Gastroesophageal sphincter (tissue), 4 donors: ENCODE measurements at regions not wholly inside any gene's neighbourhood (a gene's known extent, or its start where the extent isn't known, plus 50 kb on each side); places are given as distances from the start of the nearest gene placed in this dataset.

Experiments
- ATAC-seq: fragments of 150-250 bp; one replicate; pipeline ENCODE4 v1.9.1; 2016; ENCODE audit warnings: mild to moderate bottlenecking, moderate library complexity
- H3K27ac ChIP-seq, 4 donors: fragments of 200-600 bp; sonication (generic) in 3 of 4; 1 replicate in 3 of 4; 2 replicates in 1 of 4; pipeline ENCODE4 v1.5.1; 2016 to 2019
- H3K27me3 ChIP-seq: fragments of 200-600 bp; sonication (generic); one replicate; pipeline ENCODE4 v1.5.1; 2019
- H3K36me3 ChIP-seq, 2 donors: fragments of 200-600 bp; sonication (generic); one replicate each; pipeline ENCODE4 v1.5.1; 2019; ENCODE audit warnings: control low read depth in 1 of 2
- H3K4me1 ChIP-seq, 3 donors: fragments of 200-600 bp; sonication (generic); 1 replicate in 2 of 3; 2 replicates in 1 of 3; pipeline ENCODE4 v1.5.1; 2016 to 2019; ENCODE audit warnings: control low read depth in 2 of 3
- H3K4me3 ChIP-seq, 2 donors: fragments of 200-600 bp; sonication (generic); one replicate each; pipeline ENCODE4 v1.5.1; 2019; ENCODE audit warnings: mild to moderate bottlenecking in 1 of 2, moderate library complexity in 1 of 2
- H3K9me3 ChIP-seq, 3 donors: fragments of 200-600 bp; sonication (generic); one replicate each; pipeline ENCODE4 v1.5.1; 2017 to 2019; ENCODE audit warnings: control low read depth in 2 of 3
- CTCF ChIP-seq, 4 experiments: fragments of 200-600 bp in 2 of 4; fragments of 450-650 bp in 2 of 4; sonication (generic) in 1 of 4; IDR thresholded peaks; one replicate each; pipeline ENCODE4 v1.5.1; 2017 to 2019; ENCODE audit warnings: antibody characterized with exemption in 4 of 4, mild to moderate bottlenecking in 2 of 4, moderate library complexity in 2 of 4
- EP300 ChIP-seq: sonication (generic); formaldehyde crosslinking; IDR thresholded peaks from one replicate; pipeline ENCODE4 v1.6.1; 2017; ENCODE audit warnings: antibody characterized with exemption, mild to moderate bottlenecking
- POLR2A ChIP-seq, 2 donors: fragments of 450-650 bp; IDR thresholded peaks; one replicate each; pipeline ENCODE4 v1.6.1; 2017; ENCODE audit warnings: antibody characterized with exemption in 2 of 2, mild to moderate bottlenecking in 2 of 2, moderate library complexity in 1 of 2
- POLR2AphosphoS5 ChIP-seq: sonication (generic); formaldehyde crosslinking; IDR thresholded peaks from one replicate; pipeline ENCODE4 v1.6.1; 2017; ENCODE audit warnings: antibody characterized with exemption
- WGBS, 2 donors: methylation state at CpG; one replicate each; pipeline ENCODE4 v1.1.5; 2018; ENCODE audit warnings: low coverage in 1 of 2; 5-methylcytosine and 5-hydroxymethylcytosine counted together

GRCh38 chr9:7403028-7403389, 396.6 kb downstream of the DMAC1 start:
- no peaks in the 10 kb centered on the region for H3K27me3 ChIP-seq
- no peaks in the 10 kb centered on the region for H3K9me3 ChIP-seq
- no peaks in the 10 kb centered on the region for H3K36me3 ChIP-seq
- no peak overlapping the region for H3K4me3 ChIP-seq
- no peaks in the 10 kb centered on the region for H3K4me1 ChIP-seq
- H3K27ac ChIP-seq: no peak overlapping the region
- ATAC-seq: no peak
- TF ChIP-seq POLR2AphosphoS5 (no peak), POLR2A (IDR thresholded peaks at IDR 0.05) (no peak), EP300 (no peak), CTCF (IDR thresholded peaks at IDR 0.05) (no peak)

GRCh38 chr9:7402334-7403027, 397.1 kb downstream of the DMAC1 start:
- no peak for ATAC-seq
- Histone ChIP-seq H3K4me1 (no peaks in the 10 kb centered on the region), H3K36me3 (no peaks in the 10 kb centered on the region), H3K27me3 (no peaks in the 10 kb centered on the region), H3K9me3 (no peaks in the 10 kb centered on the region), H3K4me3 (no peak overlapping the region), H3K27ac (no peak overlapping the region)
- 44 to 51% methylated on average over 1 to 2 of the region's 2 CpGs for WGBS, 2 donors
- TF ChIP-seq POLR2A (IDR thresholded peaks at IDR 0.05) (no peak), EP300 (no peak), CTCF (IDR thresholded peaks at IDR 0.05) (no peak), POLR2AphosphoS5 (no peak)

GRCh38 chr9:7401116-7401515, 398.5 kb downstream of the DMAC1 start:
- WGBS, 2 donors: 100% methylated on average over 2 of the region's 2 CpGs; no CpG with 5 or more reads in 1 of the 2 donors
- Histone ChIP-seq H3K9me3 (no peaks in the 10 kb centered on the region), H3K4me1 (no peaks in the 10 kb centered on the region), H3K4me3 (no peak overlapping the region), H3K27ac (no peak overlapping the region), H3K27me3 (no peaks in the 10 kb centered on the region), H3K36me3 (no peaks in the 10 kb centered on the region)
- ATAC-seq: no peak
- TF ChIP-seq EP300 (no peak), POLR2A (IDR thresholded peaks at IDR 0.05) (no peak)

- ATAC-seq: no peak
- Histone ChIP-seq H3K27ac (no peak overlapping the region), H3K36me3 (no peaks in the 10 kb centered on the region), H3K4me1 (no peaks in the 10 kb centered on the region), H3K9me3 (no peaks in the 10 kb centered on the region), H3K4me3 (no peak overlapping the region), H3K27me3 (no peaks in the 10 kb centered on the region)
- no peak for TF ChIP-seq EP300
- WGBS, 2 donors: 56 to 93% methylated on average over 5 to 6 of the region's 8 CpGs
These were observed 405.4 kb downstream of the DMAC1 start for GRCh38 chr9:7394002-7394774.

- Histone ChIP-seq H3K4me1 (no peaks in the 10 kb centered on the region), H3K27me3 (no peaks in the 10 kb centered on the region), H3K36me3 (no peaks in the 10 kb centered on the region), H3K27ac (no peak overlapping the region), H3K9me3 (no peaks in the 10 kb centered on the region), H3K4me3 (no peak overlapping the region)
- no peak for TF ChIP-seq POLR2A (IDR thresholded peaks at IDR 0.05)
- no peak for TF ChIP-seq CTCF (IDR thresholded peaks at IDR 0.05)
- TF ChIP-seq POLR2AphosphoS5: no peak
- no peak for TF ChIP-seq EP300
- ATAC-seq: no peak
- WGBS, 2 donors: 75 to 94% methylated on average over 2 to 3 of the region's 3 CpGs
These were observed 407.4 kb downstream of the DMAC1 start for GRCh38 chr9:7392148-7392547.

- ATAC-seq: no peak
- Histone ChIP-seq H3K27ac (no peak overlapping the region), H3K4me1 (no peaks in the 10 kb centered on the region), H3K4me3 (no peak overlapping the region), H3K27me3 (no peaks in the 10 kb centered on the region), H3K9me3 (no peaks in the 10 kb centered on the region), H3K36me3 (no peaks in the 10 kb centered on the region)
- no peak for TF ChIP-seq POLR2A (IDR thresholded peaks at IDR 0.05)
- no peak for TF ChIP-seq EP300
- TF ChIP-seq POLR2AphosphoS5: no peak
- no peak for TF ChIP-seq CTCF (IDR thresholded peaks at IDR 0.05)
- WGBS, 2 donors: 86 to 100% methylated on average over 1 of the region's 1 CpG
These were observed 410.8 kb downstream of the DMAC1 start for GRCh38 chr9:7388755-7389154.
